SK-N-SH (cell line): ENCODE measurements at regions not wholly inside any gene's neighbourhood (a gene's known extent, or its start where the extent isn't known, plus 50 kb on each side); places are given as distances from the start of the nearest gene placed in this dataset.

Source experiments
- CTCF ChIA-PET: fragments of 300-600, 350-600 bp; formaldehyde crosslinking; extraction: SDS; loops from one replicate; lab custom pipeline; 2021; lab: Yijun Ruan, JAX
- POLR2A ChIA-PET: fragments of 350-600 bp; sonication (Branson Sonifier 250); formaldehyde crosslinking; extraction: SDS; loops from one replicate; lab custom pipeline; 2020; ENCODE audit warnings: antibody characterized with exemption, inconsistent platforms; lab: Yijun Ruan, JAX
- DNase-seq: peaks from one replicate; pipeline ENCODE4 v3.0.0; 2012
- H2AFZ ChIP-seq: fragments of 200-600 bp; sonication (generic); 2 replicates; pipeline ENCODE4 v1.8.1; 2016; ENCODE audit warnings: antibody characterized with exemption, mild to moderate bottlenecking, low read depth
- H3F3A ChIP-seq: fragments of 200-600 bp; sonication (generic); replicated peaks from 2 replicates; pipeline ENCODE3; 2016; ENCODE audit warnings: antibody characterized with exemption, mild to moderate bottlenecking; ENCODE audit not compliant: insufficient read depth
- H3K27ac ChIP-seq, 2 experiments: fragments of 200-500 bp in 1 of 2; fragments of 200-600 bp in 1 of 2; sonication (Bioruptor generic) in 1 of 2; sonication (generic), shearing (Covaris generic) in 1 of 2; 2 replicates each; pipeline versions ENCODE4 v1.5.1 to v1.6.1; 2014 to 2016; ENCODE audit warnings: low read depth in 2 of 2, inconsistent platforms in 1 of 2, low read length in 1 of 2, mild to moderate bottlenecking in 1 of 2, mixed read lengths in 1 of 2
- H3K27me3 ChIP-seq: fragments of 200-600 bp; sonication (generic), shearing (Covaris generic); 2 replicates; pipeline ENCODE4 v1.6.1; 2016; ENCODE audit warnings: mixed run types; ENCODE audit not compliant: insufficient read depth
- H3K36me3 ChIP-seq, 2 experiments: fragments of 200-500 bp in 1 of 2; fragments of 200-600 bp in 1 of 2; sonication (Bioruptor generic) in 1 of 2; sonication (generic) in 1 of 2; replicated peaks in 1 of 2; 2 replicates each; pipeline versions ENCODE3 to v1.5.1; 2014 to 2016; ENCODE audit warnings: low read length in 1 of 2, mild to moderate bottlenecking in 1 of 2; ENCODE audit not compliant: insufficient read depth in 2 of 2, control insufficient read depth in 1 of 2
- H3K4me1 ChIP-seq, 2 experiments: fragments of 200-500 bp in 1 of 2; fragments of 200-600 bp in 1 of 2; sonication (Bioruptor generic) in 1 of 2; sonication (generic), shearing (Covaris generic) in 1 of 2; 2 replicates each; pipeline versions ENCODE4 v1.5.1 to v1.6.1; 2014 to 2016; ENCODE audit warnings: low read depth in 1 of 2, low read length in 1 of 2, mixed run types in 1 of 2; ENCODE audit not compliant: insufficient read depth in 2 of 2, control insufficient read depth in 1 of 2
- H3K4me2 ChIP-seq: fragments of 200-600 bp; sonication (generic), shearing (Covaris generic); 2 replicates; pipeline ENCODE4 v1.6.1; 2017; ENCODE audit warnings: mixed run types
- H3K4me3 ChIP-seq, 2 experiments: fragments of 200-500 bp in 1 of 2; fragments of 200-600 bp in 1 of 2; sonication (Bioruptor generic) in 1 of 2; sonication (generic), shearing (Covaris generic) in 1 of 2; 2 replicates each; pipeline versions ENCODE4 v1.5.1 to v1.8.1; 2014 to 2016; ENCODE audit warnings: low read depth in 2 of 2, inconsistent platforms in 1 of 2, low read length in 1 of 2, mild to moderate bottlenecking in 1 of 2, mixed read lengths in 1 of 2, moderate library complexity in 1 of 2
- H3K79me2 ChIP-seq: fragments of 200-600 bp; sonication (generic); 2 replicates; pipeline ENCODE4 v1.8.1; 2017; ENCODE audit warnings: mild to moderate bottlenecking; ENCODE audit not compliant: insufficient read depth
- H3K9ac ChIP-seq: fragments of 200-600 bp; sonication (generic); 2 replicates; pipeline ENCODE4 v1.6.1; 2017; ENCODE audit warnings: mixed run types
- H3K9me2 ChIP-seq: fragments of 200-600 bp; sonication (generic); 2 replicates; pipeline ENCODE4 v1.6.1; 2017; ENCODE audit warnings: mixed run types
- H3K9me3 ChIP-seq: fragments of 200-600 bp; sonication (generic); 2 replicates; pipeline ENCODE4 v1.6.1; 2017; ENCODE audit warnings: mixed run types, mild to moderate bottlenecking, moderate library complexity
- H4K20me1 ChIP-seq: fragments of 200-600 bp; sonication (generic); 2 replicates; pipeline ENCODE4 v1.6.1; 2017; ENCODE audit warnings: mild to moderate bottlenecking, mixed run types; ENCODE audit not compliant: insufficient read depth
- CHD2 ChIP-seq: fragments of 150-350 bp; IDR thresholded peaks from 2 replicates; pipeline ENCODE4 v1.6.1; 2018; ENCODE audit warnings: low read length; ENCODE audit not compliant: partially characterized antibody
- FOXJ3 ChIP-seq: sonication (generic); formaldehyde crosslinking; IDR thresholded peaks from 2 replicates; pipeline ENCODE4 v1.5.1; 2020; ENCODE audit warnings: mild to moderate bottlenecking, missing genetic modification reagents
- GABPA ChIP-seq: IDR thresholded peaks from 2 replicates; pipeline ENCODE4 v1.4.0; 2012; ENCODE audit warnings: low read depth, mild to moderate bottlenecking
- GATA2 ChIP-seq: sonication (generic); formaldehyde crosslinking; IDR thresholded peaks from 2 replicates; pipeline ENCODE4 v1.5.0; 2020; ENCODE audit warnings: mild to moderate bottlenecking, missing genetic modification reagents
- JUND ChIP-seq: IDR thresholded peaks from 2 replicates; pipeline ENCODE4 v1.4.0; 2012
- NRF1 ChIP-seq: IDR thresholded peaks from 2 replicates; pipeline ENCODE4 v1.6.1; 2012; ENCODE audit warnings: low read depth, mild to moderate bottlenecking, low read length
- RAD21 ChIP-seq: IDR thresholded peaks from 2 replicates; pipeline ENCODE4 v1.6.1; 2012; ENCODE audit warnings: mild to moderate bottlenecking, low read length
- RXRA ChIP-seq: IDR thresholded peaks from 2 replicates; pipeline ENCODE4 v1.4.0; 2012; ENCODE audit warnings: low read depth, mild to moderate bottlenecking, borderline replicate concordance
- SIN3A ChIP-seq: IDR thresholded peaks from 2 replicates; pipeline ENCODE4 v1.6.1; 2012; ENCODE audit warnings: low read depth, mild to moderate bottlenecking, low read length, moderate library complexity, borderline replicate concordance
- TCF12 ChIP-seq: IDR thresholded peaks from 2 replicates; pipeline ENCODE4 v1.4.0; 2012
- TEAD4 ChIP-seq: IDR thresholded peaks from 2 replicates; pipeline ENCODE4 v1.4.0; 2012; ENCODE audit warnings: mild to moderate bottlenecking, borderline replicate concordance; ENCODE audit not compliant: insufficient read depth
- YY1 ChIP-seq: IDR thresholded peaks from 2 replicates; pipeline ENCODE4 v1.4.0; 2012; ENCODE audit warnings: low read depth, mild to moderate bottlenecking
- WGBS: methylation state at CpG from one replicate; pipeline ENCODE4 v1.1.6; 2017; ENCODE audit warnings: low lambda C conversion rate; 5-methylcytosine and 5-hydroxymethylcytosine counted together
- TF ChIP-seq, protein P1 (sequence below): IDR thresholded peaks from 2 replicates; pipeline ENCODE4 v1.4.0; 2012; ENCODE audit warnings: low read depth, borderline replicate concordance
- TF ChIP-seq, protein P2 (sequence below): IDR thresholded peaks from 2 replicates; pipeline ENCODE4; 2012
- TF ChIP-seq, protein P3 (sequence below): fragments of 150-350 bp; IDR thresholded peaks from 2 replicates; pipeline ENCODE4 v1.6.1; 2016; ENCODE audit warnings: mild to moderate bottlenecking, low read depth, low read length
- TF ChIP-seq, protein P4 (sequence below): IDR thresholded peaks from 2 replicates; pipeline ENCODE4 v1.4.0; 2012; ENCODE audit warnings: low read depth, borderline replicate concordance

DNA sequence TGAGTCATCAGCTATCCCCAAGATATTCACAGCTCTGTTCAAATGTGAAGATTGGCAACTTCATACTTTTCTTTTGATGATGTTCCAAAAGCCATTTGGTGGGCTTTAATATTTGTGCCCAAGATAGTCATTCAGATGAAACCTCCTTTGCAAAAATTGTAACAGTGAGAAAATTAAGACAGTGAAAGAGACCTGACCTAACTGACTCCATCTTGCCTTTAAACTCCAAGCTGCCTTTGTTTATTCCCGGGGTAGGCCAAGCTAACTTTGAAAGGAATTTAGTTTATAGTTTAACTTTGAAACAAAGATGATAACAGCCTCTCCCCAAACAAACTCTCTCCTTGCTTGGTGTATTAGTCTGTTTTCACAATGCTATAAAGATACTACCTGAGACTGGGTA lies 221.1 kb downstream of the KTN1 start:
- WGBS, result 0% methylated on average over 1 of the region's 1 CpG
- CTCF ChIA-PET, result no interaction called here
- no peak overlapping the region for H3K9ac ChIP-seq

DNA sequence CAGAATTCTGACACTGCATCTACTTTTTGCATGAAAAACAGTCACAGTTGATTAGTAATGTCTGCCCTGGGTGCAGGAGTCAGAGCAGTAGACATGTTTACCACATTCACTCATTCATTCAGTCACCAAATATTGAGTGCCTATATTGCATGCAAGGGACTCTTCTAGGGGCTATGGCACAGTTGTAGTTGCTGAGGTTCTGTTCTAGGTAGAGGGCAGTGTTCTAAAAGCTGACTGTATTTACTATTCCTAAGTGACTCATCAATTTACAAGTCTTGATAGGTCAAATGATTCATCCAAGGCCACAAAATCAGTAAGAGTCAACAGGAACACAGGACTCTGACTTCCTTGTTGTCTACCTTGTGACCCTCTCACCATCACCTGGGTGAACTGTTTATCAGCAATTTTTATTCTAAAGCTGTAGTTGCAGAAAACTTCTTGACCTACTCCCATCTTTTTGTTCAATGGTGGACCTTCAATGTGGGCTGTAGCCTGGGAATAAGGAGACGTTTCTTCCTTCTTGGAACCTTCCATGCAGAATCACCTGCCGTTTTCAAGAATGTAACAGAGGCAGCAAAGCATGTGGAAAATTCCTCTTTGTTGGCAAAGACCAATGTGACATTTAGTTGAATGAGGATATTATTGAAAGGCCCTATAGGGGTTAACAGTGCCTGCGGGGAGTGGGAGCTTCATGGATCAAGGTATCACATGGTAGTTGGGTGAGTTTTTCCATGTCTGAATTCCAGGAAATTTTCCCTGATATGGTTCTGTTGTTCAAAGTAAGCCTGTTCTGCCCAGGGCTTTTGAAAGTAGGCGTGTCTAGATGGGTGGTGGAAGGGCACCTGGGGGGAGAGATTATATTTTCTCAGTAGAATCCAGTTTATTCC lies 223.2 kb downstream of the KTN1 start:
- CTCF ChIA-PET, result interaction anchor here (1.2 kb wide), 1 partner anchor 18 kb away, joined by 3 read pairs; no protein-coding TSS in a partner anchor
- Histone ChIP-seq H3K4me2 (no peak overlapping the region), H3F3A (no peaks in the 10 kb centered on the region), H3K9ac (no peak overlapping the region), H3K79me2 (no peaks in the 10 kb centered on the region), H3K4me3 (no peak overlapping the region), H3K9me3 (no peaks in the 10 kb centered on the region), H3K9me2 (no peaks in the 10 kb centered on the region), H3K27me3 (peaks cover 5% of the 10 kb centered on the region; the same call in 1 of the 2 replicates), H4K20me1 (no peaks in the 10 kb centered on the region), H3K36me3 (no peaks in the 10 kb centered on the region), H3K4me1 (peaks cover 0 to 12% of the 10 kb centered on the region in 2 experiments; a peak in 1 of 4 replicates), H3K27ac (no peak overlapping the region), H2AFZ (no peak overlapping the region)
- no peak for DNase-seq
- POLR2A ChIA-PET, result no interaction called here
- TF ChIP-seq TEAD4 (no peak), CHD2 (no peak)
- WGBS, result 7% methylated on average over 4 of the region's 4 CpGs

More for the DNA sequence above, 221.1 kb downstream of the KTN1 start:
- DNase-seq, result no peak
- TF ChIP-seq FOXJ3 (CRISPR knock-in tag) (no peak), TCF12 (no peak), GATA2 (CRISPR knock-in tag) (no peak), RXRA (no peak), SIN3A (no peak), GABPA (no peak), TEAD4 (no peak), JUND (no peak)
- Histone ChIP-seq H3F3A (no peaks in the 10 kb centered on the region), H3K9me3 (no peaks in the 10 kb centered on the region), H3K4me1 (no peaks in the 10 kb centered on the region), H3K9me2 (no peaks in the 10 kb centered on the region), H2AFZ (no peak overlapping the region), H4K20me1 (no peaks in the 10 kb centered on the region), H3K36me3 (no peaks in the 10 kb centered on the region), H3K27me3 (peaks cover 10% of the 10 kb centered on the region; the same call in 1 of the 2 replicates), H3K27ac (no peak overlapping the region), H3K4me2 (no peak overlapping the region), H3K79me2 (no peaks in the 10 kb centered on the region), H3K4me3 (no peak overlapping the region)
- POLR2A ChIA-PET, result no interaction called here

DNA sequence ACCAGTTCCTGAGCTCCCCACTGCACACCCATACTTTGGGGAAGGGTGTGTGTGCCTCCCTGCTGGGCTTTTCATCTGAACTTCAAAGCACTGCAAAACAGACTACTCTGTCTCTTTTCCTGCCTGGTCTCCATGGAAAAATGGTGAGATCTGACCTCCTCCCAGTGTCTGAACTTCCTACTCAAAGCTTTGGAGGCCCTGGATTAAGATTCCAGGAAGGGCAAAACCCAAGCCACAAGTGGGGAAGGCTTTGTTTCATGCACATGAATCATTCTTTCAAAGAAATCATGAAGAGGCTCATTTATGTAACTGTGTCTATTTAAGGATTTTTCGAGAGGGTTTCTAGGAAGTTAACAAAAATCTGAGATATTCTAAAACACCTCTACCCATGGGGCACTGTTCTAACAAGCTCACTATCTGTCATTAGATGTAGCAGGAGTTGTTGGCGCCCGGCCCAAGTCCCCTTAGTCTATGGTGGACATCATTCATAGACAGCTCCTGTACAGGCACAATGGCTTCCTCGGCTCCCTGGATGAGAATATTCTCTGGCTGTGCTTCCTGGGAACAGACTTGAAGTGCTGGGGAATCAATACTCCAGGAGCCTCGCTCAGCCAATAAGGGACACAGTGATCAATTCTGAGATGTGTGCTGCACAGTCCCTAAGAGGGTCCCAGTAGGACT lies 224.0 kb downstream of the KTN1 start:
- H3K4me2 ChIP-seq, result no peak overlapping the region
- H3K9me2 ChIP-seq, result no peaks in the 10 kb centered on the region
- DNase-seq, result no peak
- no peaks in the 10 kb centered on the region for H3F3A ChIP-seq
- peaks cover 0 to 12% of the 10 kb centered on the region in 2 experiments; a peak in 1 of 4 replicates for H3K4me1 ChIP-seq
- no peaks in the 10 kb centered on the region for H3K36me3 ChIP-seq
- H2AFZ ChIP-seq, result no peak overlapping the region
- no peaks in the 10 kb centered on the region for H3K27me3 ChIP-seq
- ChIA-PET POLR2A (no interaction called here), CTCF (no interaction called here)
- 18% methylated on average over 5 of the region's 5 CpGs for WGBS
- no peak overlapping the region for H3K27ac ChIP-seq
- H3K4me3 ChIP-seq, result no peak overlapping the region
- no peaks in the 10 kb centered on the region for H3K79me2 ChIP-seq
- H4K20me1 ChIP-seq, result no peaks in the 10 kb centered on the region
- H3K9me3 ChIP-seq, result no peaks in the 10 kb centered on the region
- no peak overlapping the region for H3K9ac ChIP-seq
- TF ChIP-seq, protein P1, sequence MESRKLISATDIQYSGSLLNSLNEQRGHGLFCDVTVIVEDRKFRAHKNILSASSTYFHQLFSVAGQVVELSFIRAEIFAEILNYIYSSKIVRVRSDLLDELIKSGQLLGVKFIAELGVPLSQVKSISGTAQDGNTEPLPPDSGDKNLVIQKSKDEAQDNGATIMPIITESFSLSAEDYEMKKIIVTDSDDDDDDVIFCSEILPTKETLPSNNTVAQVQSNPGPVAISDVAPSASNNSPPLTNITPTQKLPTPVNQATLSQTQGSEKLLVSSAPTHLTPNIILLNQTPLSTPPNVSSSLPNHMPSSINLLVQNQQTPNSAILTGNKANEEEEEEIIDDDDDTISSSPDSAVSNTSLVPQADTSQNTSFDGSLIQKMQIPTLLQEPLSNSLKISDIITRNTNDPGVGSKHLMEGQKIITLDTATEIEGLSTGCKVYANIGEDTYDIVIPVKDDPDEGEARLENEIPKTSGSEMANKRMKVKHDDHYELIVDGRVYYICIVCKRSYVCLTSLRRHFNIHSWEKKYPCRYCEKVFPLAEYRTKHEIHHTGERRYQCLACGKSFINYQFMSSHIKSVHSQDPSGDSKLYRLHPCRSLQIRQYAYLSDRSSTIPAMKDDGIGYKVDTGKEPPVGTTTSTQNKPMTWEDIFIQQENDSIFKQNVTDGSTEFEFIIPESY, result no peak
- TF ChIP-seq, protein P2, sequence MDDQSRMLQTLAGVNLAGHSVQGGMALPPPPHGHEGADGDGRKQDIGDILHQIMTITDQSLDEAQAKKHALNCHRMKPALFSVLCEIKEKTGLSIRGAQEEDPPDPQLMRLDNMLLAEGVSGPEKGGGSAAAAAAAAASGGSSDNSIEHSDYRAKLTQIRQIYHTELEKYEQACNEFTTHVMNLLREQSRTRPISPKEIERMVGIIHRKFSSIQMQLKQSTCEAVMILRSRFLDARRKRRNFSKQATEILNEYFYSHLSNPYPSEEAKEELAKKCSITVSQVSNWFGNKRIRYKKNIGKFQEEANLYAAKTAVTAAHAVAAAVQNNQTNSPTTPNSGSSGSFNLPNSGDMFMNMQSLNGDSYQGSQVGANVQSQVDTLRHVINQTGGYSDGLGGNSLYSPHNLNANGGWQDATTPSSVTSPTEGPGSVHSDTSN, result no peak
- TF ChIP-seq FOXJ3 (CRISPR knock-in tag) (no peak), RAD21 (no peak), JUND (no peak), NRF1 (no peak), YY1 (no peak), RXRA (no peak)
- TF ChIP-seq, protein P3, sequence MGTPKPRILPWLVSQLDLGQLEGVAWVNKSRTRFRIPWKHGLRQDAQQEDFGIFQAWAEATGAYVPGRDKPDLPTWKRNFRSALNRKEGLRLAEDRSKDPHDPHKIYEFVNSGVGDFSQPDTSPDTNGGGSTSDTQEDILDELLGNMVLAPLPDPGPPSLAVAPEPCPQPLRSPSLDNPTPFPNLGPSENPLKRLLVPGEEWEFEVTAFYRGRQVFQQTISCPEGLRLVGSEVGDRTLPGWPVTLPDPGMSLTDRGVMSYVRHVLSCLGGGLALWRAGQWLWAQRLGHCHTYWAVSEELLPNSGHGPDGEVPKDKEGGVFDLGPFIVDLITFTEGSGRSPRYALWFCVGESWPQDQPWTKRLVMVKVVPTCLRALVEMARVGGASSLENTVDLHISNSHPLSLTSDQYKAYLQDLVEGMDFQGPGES, result no peak
- TF ChIP-seq, protein P4, sequence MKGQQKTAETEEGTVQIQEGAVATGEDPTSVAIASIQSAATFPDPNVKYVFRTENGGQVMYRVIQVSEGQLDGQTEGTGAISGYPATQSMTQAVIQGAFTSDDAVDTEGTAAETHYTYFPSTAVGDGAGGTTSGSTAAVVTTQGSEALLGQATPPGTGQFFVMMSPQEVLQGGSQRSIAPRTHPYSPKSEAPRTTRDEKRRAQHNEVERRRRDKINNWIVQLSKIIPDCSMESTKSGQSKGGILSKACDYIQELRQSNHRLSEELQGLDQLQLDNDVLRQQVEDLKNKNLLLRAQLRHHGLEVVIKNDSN, result no peak
